ENCODE measurements at regions not wholly inside any gene's neighbourhood (a gene's known extent, or its start where the extent isn't known, plus 50 kb on each side); places are given as distances from the start of the nearest gene placed in this dataset.
"Not testable (repeated sequence)": the region's sequence is repeated elsewhere in the genome, so short reads cannot be mapped to it uniquely, and the experiment has no call there.

DNA sequence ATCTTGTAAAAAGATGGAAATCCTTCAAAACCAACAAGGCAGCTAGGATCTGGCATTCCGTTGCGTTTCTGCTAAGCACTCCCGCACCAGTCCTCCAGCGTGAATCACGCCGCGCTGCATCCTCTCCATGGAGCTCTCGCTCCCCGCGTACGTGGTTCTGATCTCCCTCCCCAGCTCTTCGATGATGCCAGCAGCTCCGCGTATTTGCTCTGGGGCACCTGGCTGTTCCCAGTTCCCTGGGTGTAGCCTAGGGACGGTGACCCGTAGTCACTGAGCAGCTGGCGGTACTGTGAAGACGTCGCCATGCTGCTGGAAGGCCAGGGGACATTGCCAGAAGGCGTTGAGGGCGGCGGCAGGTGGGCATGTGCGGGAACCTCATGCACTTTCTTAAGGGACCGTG is 407.5 kb downstream of the RNF144A start:
- DNase-seq, result no peak

- no peak for DNase-seq
These were observed 408.0 kb downstream of the RNF144A start for GRCh38 chr2:7325186-7325585.

GRCh38 chr2:7329465-7329864 is 412.3 kb downstream of the RNF144A start:
- no peak for DNase-seq

DNA sequence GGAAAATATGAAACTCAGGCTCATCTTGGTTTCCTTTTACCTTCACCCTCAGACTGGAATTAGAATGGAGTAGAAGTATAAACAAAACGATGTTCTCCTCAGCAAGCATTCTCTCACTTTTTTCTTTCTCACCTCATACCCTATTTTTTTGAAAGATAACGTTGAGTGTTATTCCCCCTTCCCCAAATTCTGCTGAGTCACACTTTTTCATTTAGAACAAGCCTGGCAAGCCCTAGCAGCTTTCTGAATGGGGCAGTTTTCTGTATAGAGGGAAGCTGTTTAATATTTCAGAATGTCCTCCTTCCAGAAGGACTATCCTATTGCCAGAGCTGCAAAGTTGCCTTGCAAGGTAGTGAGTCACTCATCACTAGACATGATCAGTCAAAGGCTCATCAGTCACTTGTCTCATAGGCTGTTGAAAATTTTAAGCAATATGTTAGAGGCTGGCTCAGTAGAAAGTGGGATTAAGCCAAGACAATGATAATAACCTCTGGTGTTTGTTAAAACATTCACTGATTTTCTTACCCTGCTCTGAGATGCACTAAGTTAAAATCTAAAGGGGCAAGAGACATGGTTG is 416.1 kb downstream of the RNF144A start:
- no peak for DNase-seq

DNA sequence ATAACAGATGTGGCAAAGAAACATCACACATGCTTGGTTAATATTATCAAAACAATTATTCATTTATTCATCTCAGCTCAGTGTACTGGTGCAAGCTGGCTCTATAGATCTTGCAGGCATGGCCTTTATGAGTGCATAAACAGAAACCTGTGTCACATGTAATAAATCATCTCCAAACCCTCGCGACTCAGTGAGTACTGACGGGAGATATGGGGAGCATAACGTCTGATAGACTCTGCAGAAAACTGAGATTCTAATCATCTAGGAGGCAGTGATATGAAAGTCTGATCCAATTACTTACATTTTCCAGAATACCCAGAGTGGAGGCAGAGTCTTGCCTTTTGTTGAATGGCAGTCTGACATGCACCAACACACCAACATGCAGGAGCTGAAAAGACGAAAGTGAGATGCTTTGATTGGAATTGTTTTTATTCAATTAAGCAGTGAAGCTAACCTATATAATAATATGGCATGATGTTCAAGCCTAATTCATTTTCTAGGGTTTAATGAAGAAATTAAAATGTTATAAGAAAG is 416.8 kb downstream of the RNF144A start:
- no peak for DNase-seq

GRCh38 chr2:7338961-7339360 is 421.7 kb downstream of the RNF144A start:
- no peak for DNase-seq

DNA sequence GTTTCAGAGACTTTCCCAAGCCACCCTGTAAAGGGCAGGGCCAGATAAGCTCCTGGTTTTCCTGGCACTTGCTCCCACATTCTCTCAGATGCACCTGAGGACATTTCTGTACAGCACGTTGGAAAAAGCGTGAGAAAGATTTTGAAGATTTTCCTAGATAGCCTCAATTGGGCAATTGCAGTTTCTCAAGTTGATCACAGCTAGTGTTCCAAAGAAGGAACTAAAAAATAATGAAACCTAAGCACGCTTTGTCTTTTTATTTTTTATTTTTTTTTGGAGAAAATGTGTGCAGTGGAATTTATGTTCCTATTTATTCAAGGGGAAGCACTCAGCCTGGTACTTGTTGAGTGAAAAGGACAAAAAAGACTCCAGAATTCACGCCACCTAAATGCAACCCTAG is 429.1 kb downstream of the RNF144A start:
- DNase-seq, result no peak

- no peak for DNase-seq
These were observed 431.5 kb downstream of the RNF144A start for GRCh38 chr2:7348761-7349160.

GRCh38 chr2:7352191-7352590 is 435.0 kb downstream of the RNF144A start:
- no peak for DNase-seq

GRCh38 chr2:7353571-7353970 is 436.4 kb downstream of the RNF144A start:
- no peak for DNase-seq

DNA sequence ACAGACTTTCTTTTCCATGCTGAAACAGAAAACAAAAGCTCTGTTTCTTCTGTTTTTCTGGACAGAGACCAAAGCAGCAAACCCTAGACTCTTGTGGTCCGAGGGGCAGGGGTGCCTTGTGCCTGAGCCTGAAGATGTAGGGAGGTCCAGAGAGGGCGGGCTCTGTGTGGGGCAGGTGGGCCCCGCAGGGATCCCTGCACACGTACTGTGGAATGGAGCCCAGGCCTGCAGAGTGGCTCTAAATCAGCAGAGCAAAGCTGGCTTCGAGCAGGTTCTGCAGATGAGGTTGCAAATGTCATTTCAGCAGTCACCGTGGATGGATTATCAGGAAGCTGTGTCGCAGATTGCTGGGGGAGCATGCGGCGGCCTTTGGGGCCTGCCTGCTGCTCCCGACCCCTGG is 438.6 kb downstream of the RNF144A start:
- DNase-seq, result no peak

DNA sequence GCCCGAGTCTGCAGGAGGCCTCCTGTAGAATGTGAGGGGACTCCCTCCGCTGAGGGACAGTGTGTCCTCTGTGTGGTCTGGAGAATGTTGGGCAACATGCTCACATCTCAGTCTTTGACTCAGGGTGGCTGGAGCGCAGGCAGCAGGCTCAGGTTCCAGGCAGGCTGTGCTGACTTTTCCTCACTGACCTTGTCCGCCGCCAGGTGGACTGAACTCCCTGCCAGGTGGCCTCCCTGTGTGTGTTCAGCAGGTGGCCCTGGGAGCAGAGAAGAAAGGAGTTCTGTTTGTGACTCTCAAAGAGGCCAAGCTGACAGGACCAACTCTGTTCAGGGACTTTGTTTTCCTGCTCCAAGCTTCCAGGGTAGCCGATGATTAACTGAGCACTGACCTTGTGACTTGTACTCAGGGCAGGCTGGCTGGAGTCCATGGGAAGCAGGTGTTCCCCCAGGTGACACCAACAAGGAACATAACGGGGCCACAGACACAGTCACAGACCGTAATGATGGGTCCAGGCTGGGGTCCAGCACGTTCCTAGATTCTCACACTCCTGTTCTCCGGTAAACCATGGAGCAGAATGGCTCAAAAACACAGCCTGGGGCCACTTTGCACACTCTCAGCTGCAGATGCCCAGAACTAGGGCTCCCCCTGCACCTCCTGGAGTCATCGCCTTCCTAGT is 439.8 kb downstream of the RNF144A start:
- DNase-seq, result no peak

DNA sequence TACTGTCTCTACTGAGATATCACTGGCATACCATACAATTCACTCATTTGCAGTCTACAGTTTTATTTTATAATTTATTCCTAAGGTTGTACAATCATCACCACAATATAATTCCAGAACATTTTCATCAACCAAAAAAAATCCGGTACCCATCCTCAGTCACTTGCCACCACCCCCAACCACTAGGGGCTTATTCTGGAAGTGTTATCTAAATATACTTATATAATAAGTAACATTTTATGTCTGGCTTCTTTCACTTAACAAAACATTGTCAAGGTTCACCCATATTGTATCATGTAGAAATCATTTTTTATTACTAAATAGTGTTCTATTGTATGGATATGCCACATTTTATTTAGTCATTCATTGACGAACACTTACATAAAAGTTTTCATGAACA is 440.8 kb downstream of the RNF144A start:
- no peak for DNase-seq

- DNase-seq, result no peak
These were observed 441.7 kb downstream of the RNF144A start for GRCh38 chr2:7358865-7359447.

DNA sequence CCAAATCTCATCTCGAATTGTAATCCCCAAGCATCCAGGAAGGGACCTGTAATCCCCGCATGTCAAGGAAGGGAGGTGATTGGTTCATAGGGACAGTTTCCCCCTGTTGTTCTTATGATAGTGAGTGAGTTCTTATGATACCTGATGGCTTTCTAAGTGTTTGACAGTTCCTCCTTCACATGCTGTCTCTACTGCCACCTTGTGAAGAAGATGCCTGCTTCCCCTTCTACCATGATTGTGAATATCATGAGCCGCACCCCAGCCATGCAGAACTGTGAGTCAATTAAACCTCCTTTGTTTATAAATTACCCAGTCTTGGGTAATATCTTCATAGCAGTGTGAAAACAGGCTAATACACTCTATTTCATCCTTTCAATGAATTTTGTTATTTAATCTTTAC is 446.7 kb downstream of the RNF144A start:
- DNase-seq, result no peak

GRCh38 chr2:7368211-7368610 is 451.0 kb downstream of the RNF144A start:
- no peak for DNase-seq

DNA sequence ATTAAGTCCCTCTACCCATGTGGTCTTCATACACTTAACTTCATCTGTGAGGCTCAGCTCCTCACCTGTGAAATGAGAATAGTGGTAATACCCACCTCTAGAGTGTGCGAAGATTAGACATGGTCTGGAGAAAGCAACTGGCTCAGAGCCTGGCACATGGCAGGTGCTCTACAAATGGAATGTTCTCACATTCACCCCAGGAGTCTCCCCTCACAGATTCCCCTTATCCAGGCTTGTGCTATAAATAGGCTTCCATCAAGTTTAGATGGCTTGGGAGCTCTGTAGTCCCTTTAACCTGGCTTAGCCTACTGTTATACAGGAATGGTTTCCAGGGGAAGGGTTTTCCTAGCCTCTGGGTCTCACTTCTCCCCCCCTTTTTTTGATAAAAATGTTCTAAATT is 455.9 kb downstream of the RNF144A start:
- no peak for DNase-seq

DNA sequence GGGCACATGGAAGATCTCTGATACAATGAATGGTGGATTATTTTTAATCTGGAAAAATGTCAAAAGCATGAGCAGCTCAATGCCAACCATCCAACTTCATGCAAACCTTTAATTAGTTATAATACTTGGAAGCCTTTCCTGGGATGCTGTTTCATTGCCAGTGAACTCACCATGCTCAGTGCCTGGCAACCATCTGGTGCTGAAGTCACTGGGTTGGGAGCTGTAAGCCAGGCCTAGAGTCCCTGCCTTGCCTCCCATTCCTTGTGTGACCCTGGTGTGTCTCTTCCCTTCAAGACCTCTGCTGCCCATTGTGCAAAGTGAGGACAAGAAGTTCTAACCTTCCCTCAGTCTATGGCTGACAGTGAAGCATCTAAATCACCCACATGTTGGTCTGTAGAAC is 458.7 kb downstream of the RNF144A start:
- no peak for DNase-seq

- peak; percentile 30 for DNase-seq
These were observed 460.8 kb downstream of the RNF144A start for GRCh38 chr2:7377916-7378569.

DNA sequence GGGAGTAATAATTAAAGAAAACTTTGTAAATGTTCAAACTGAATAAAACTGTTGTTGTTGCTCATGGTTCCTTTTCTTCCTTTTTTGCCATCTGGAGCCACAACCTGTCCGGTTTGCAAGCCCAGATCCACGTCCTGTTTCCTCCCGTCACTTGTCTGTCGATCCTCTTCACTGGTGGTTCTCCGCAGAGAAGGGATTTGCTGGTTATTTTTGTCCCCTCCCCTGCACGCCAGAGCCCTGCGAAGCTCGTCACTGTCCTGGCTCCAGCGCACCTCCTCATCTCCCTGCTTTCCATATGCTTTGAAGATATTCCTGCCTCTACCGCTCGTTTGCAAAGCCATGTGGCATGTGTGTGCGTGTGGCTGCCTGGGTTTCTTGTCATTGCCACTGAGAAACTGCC is 461.4 kb downstream of the RNF144A start:
- DNase-seq, result no peak

GRCh38 chr2:7379799-7380198 is 462.6 kb downstream of the RNF144A start:
- DNase-seq, result no peak

- no peak for DNase-seq
These were observed 467.6 kb downstream of the RNF144A start for GRCh38 chr2:7384773-7385349.

DNA sequence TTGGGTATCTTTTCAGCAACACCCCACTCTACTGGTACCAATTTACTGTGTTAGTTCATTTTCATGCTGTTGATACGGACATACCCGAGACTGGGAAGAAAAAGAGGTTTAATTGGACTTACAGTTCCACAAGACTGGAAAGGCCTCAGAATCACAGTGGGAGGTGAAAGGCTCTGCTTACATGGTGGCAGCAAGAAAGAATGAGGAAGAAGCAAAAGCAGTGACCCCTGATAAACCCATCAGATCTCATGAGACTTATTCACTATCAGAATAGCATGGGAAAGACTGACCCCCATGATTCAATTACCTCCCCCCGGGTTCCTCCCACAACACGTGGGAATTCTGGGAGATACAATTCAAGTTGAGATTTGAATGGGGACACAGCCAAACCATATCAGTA is 473.1 kb downstream of the RNF144A start:
- not testable (repeated sequence) for DNase-seq

Measured in NCI-H1436 (cell line).